ENCODE measurements at regions not wholly inside any gene's neighbourhood (a gene's known extent, or its start where the extent isn't known, plus 50 kb on each side); places are given as distances from the start of the nearest gene placed in this dataset.
A peak's percentile ranks its signal among the peaks of the same experiment; 100 is the strongest.

DNA sequence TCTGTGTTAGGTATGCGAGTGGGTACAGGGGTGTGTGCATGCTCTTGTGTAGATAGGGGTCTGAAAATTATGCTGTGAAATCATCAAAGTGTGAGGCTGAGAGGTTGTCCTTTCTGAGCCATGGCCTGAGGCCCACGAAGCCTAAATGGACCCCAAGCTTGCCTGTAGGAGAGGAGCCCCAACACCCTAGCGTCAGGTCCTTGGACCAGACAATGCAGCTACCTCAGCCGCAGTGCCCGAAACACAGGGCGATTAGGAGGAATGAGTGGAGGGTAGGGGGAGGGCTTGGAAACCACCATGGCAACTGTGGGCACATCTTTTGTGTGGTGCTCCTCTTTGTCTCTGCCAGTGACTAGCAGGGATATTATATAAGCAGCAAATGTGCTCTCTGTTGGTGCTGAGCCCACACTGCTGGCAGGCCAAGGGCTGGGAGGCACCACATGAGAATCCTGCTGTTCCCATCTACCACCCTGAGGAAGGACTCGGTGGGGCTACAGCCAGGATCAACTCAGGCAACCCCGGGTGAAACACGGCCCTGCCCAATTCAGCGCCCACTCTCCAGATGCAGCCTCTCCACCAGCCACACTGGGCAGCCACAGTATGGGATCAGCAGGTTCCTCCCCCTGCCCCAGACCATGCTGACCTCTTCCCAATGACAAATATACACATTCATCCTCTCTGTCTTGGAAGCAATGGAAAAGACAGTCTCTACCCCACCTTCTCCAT, 84.6 kb upstream of the FSTL4 start:
- TF ChIP-seq, protein P1, sequence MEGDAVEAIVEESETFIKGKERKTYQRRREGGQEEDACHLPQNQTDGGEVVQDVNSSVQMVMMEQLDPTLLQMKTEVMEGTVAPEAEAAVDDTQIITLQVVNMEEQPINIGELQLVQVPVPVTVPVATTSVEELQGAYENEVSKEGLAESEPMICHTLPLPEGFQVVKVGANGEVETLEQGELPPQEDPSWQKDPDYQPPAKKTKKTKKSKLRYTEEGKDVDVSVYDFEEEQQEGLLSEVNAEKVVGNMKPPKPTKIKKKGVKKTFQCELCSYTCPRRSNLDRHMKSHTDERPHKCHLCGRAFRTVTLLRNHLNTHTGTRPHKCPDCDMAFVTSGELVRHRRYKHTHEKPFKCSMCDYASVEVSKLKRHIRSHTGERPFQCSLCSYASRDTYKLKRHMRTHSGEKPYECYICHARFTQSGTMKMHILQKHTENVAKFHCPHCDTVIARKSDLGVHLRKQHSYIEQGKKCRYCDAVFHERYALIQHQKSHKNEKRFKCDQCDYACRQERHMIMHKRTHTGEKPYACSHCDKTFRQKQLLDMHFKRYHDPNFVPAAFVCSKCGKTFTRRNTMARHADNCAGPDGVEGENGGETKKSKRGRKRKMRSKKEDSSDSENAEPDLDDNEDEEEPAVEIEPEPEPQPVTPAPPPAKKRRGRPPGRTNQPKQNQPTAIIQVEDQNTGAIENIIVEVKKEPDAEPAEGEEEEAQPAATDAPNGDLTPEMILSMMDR (IDR thresholded peaks at IDR 0.05; ENCODE audit: unreplicated experiment): no peak
- Mint-ChIP-seq H3K4me1 (ENCODE audit: low read depth) (no peaks in the 10 kb centered on the region), H3K36me3 (ENCODE audit: insufficient read depth) (no peaks in the 10 kb centered on the region), H3K27ac (peak overlapping the region; percentile 63), H3K4me3 (ENCODE audit: low read depth) (no peak overlapping the region), H3K27me3 (peaks cover 37% of the 10 kb centered on the region), H3K9me3 (ENCODE audit: low read depth) (no peaks in the 10 kb centered on the region)
- DNase-seq (ENCODE audit: low spot score, unreplicated experiment): no peak

DNA sequence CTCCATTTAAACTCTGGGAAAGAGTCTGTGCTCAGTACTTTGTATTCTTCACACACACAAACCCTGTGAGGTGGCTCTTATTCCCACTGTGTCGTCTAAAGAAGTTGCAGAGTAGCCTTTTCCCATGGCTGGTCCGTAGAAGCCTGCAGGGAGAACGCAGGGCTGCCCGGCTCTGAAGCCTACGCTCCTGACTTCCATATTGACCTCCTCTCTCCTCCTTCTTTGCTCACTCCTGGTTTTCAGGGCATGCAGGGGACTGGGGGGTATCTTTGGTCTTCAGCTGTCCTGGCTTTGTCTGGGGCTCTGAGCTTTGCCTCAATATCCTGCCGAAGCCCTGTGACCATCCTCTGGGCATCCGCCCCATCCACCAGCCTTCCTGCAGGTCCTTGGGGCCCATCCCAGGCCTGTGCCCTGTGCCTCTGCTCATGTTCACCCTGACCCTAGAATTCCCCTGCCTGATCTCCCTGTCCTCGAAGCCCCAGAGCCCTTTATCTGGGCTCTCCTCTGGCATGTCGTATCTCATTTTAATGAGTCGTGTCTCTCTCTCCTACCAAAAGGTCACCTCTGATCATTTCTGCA, 83.8 kb upstream of the FSTL4 start:
- Mint-ChIP-seq H3K36me3 (ENCODE audit: insufficient read depth) (no peaks in the 10 kb centered on the region), H3K27ac (no peak overlapping the region), H3K27me3 (peaks cover 40% of the 10 kb centered on the region), H3K4me3 (ENCODE audit: low read depth) (no peak overlapping the region), H3K4me1 (ENCODE audit: low read depth) (no peaks in the 10 kb centered on the region), H3K9me3 (ENCODE audit: low read depth) (no peaks in the 10 kb centered on the region)
- TF ChIP-seq, protein P1 (IDR thresholded peaks at IDR 0.05; ENCODE audit: unreplicated experiment): no peak
- DNase-seq (ENCODE audit: low spot score, unreplicated experiment): no peak

DNA sequence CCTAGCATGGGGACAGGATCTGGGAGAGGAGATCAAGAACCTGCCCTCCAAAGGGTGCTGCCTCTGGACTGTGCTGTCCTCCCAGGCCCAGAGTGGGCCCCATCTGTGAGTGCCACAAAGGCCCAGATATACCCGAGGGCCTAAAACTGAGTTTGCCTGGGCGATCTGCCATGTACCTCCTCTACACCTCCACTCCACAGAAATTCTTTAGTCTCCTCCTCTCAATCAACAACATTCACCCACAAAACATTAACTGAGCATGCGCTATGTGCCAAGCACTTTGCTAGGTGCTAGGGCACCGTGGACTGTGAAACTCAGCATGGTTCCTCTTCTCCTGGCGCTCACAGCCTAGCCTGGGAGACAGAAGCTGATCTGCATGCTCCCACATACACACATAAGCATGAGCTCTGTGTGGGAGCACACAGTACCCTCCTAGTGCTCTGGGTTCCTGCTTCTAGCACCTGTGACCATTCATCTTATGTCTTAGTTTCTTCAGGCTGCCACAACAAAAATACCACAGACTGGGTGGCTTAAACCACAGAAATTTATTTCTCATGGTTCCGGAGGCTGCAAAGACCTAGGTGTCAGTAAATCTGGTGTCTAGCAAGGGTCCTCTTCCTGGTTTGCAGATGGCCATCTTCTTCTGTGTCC, 82.0 kb upstream of the FSTL4 start:
- no peaks in the 10 kb centered on the region for H3K36me3 Mint-ChIP-seq (ENCODE audit: insufficient read depth)
- peaks cover 57% of the 10 kb centered on the region for H3K27me3 Mint-ChIP-seq
- no peak for DNase-seq (ENCODE audit: low spot score, unreplicated experiment)
- no peak overlapping the region for H3K4me3 Mint-ChIP-seq (ENCODE audit: low read depth)
- H3K9me3 Mint-ChIP-seq (ENCODE audit: low read depth): no peaks in the 10 kb centered on the region
- TF ChIP-seq, protein P1 (IDR thresholded peaks at IDR 0.05; ENCODE audit: unreplicated experiment): no peak
- no peaks in the 10 kb centered on the region for H3K4me1 Mint-ChIP-seq (ENCODE audit: low read depth)
- H3K27ac Mint-ChIP-seq: no peak overlapping the region

DNA sequence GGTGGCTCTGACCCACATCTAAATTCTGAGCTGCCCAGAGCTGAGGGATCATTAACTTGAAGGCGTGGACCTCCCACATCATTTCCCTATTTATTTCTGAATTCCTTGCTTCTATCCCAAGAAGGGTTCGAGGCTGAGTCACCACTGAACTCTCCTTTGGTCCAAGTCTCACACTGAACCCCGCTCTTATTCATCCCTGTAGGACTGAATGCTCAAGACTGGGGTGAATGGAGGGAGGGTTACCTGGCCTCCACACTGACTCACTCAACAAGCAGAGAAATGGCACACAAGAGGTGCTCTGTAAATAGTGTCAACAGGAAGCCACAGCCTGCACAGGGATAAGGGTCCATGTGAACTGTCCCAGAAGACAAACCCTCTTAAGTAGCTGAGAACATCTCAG, 79.1 kb upstream of the FSTL4 start:
- H3K4me3 Mint-ChIP-seq (ENCODE audit: low read depth): no peak overlapping the region

DNA sequence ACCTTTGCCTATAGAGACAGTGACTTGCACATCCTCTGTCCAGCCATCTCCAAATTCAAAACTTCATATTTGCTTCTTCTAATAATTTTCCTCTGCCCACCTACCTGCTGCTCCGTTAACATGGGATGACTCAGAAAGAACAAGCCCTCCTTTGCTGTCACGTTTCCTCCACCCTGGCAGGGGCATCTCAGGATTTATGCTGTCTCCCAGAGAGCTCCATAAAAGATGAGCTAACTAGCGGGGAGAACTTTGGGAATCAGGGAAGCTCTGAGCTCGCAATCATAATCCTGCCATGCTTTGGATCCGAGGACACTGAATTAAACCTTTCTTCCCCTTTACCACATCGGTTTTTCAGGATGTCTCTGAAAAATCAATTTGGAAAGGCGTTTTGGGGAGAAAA, 78.4 kb upstream of the FSTL4 start:
- H3K4me1 Mint-ChIP-seq (ENCODE audit: low read depth): peaks cover 7% of the 10 kb centered on the region
- no peaks in the 10 kb centered on the region for H3K36me3 Mint-ChIP-seq (ENCODE audit: insufficient read depth)
- peaks cover 83% of the 10 kb centered on the region for H3K27me3 Mint-ChIP-seq
- no peak for DNase-seq (ENCODE audit: low spot score, unreplicated experiment)
- no peak overlapping the region for H3K27ac Mint-ChIP-seq
- no peaks in the 10 kb centered on the region for H3K9me3 Mint-ChIP-seq (ENCODE audit: low read depth)
- TF ChIP-seq, protein P1 (IDR thresholded peaks at IDR 0.05; ENCODE audit: unreplicated experiment): no peak
- H3K4me3 Mint-ChIP-seq (ENCODE audit: low read depth): no peak overlapping the region

More for the DNA sequence above, 79.1 kb upstream of the FSTL4 start:
- H3K36me3 Mint-ChIP-seq (ENCODE audit: insufficient read depth): no peaks in the 10 kb centered on the region
- TF ChIP-seq, protein P1 (IDR thresholded peaks at IDR 0.05; ENCODE audit: unreplicated experiment): no peak
- peaks cover 7% of the 10 kb centered on the region for H3K4me1 Mint-ChIP-seq (ENCODE audit: low read depth)
- DNase-seq (ENCODE audit: low spot score, unreplicated experiment): no peak
- H3K9me3 Mint-ChIP-seq (ENCODE audit: low read depth): no peaks in the 10 kb centered on the region
- H3K27me3 Mint-ChIP-seq: peaks cover 83% of the 10 kb centered on the region
- no peak overlapping the region for H3K27ac Mint-ChIP-seq

All from progenitor cell of endocrine pancreas (in vitro differentiated cells).